Peyer's patch (tissue), 4 donors: ENCODE measurements at regions not wholly inside any gene's neighbourhood (a gene's known extent, or its start where the extent isn't known, plus 50 kb on each side); places are given as distances from the start of the nearest gene placed in this dataset.

ENCODE experiments used
- DNase-seq, 3 donors: peaks; one replicate each; pipeline ENCODE4 v3.0.0-alpha.2; 2017 to 2019
- H3K27ac ChIP-seq, 4 donors: fragments of 200-600 bp; sonication (generic); one replicate each; pipeline ENCODE4 v1.5.1; 2016 to 2019
- H3K27me3 ChIP-seq, 2 donors: fragments of 200-600 bp; sonication (generic); one replicate each; pipeline ENCODE4 v1.5.1; 2019
- H3K36me3 ChIP-seq, 3 donors: fragments of 200-600 bp; sonication (generic); one replicate each; pipeline ENCODE4 v1.5.1; 2016 to 2019
- H3K4me1 ChIP-seq, 4 donors: fragments of 200-600 bp; sonication (generic); one replicate each; pipeline ENCODE4 v1.5.1; 2016 to 2019
- H3K4me3 ChIP-seq, 4 donors: fragments of 200-600 bp; sonication (generic); 1 replicate in 3 of 4; 2 replicates in 1 of 4; pipeline ENCODE4 v1.5.1; 2016 to 2019; ENCODE audit warnings: mild to moderate bottlenecking in 1 of 4
- H3K9me3 ChIP-seq, 4 donors: fragments of 200-600 bp; sonication (generic); one replicate each; pipeline ENCODE4 v1.5.1; 2016 to 2019; ENCODE audit warnings: mild to moderate bottlenecking in 1 of 4
- POLR2A ChIP-seq, 2 donors: fragments of 450-650 bp; IDR thresholded peaks; one replicate each; pipeline ENCODE4 v1.5.1; 2017; ENCODE audit warnings: antibody characterized with exemption in 2 of 2, mild to moderate bottlenecking in 2 of 2, moderate library complexity in 2 of 2
- TF ChIP-seq, protein P1 (sequence below), 6 experiments: fragments of 450-650 bp in 4 of 6; fragments of 200-600 bp in 2 of 6; sonication (generic) in 1 of 6; IDR thresholded peaks; one replicate each; pipeline ENCODE4 v1.5.1; 2017 to 2019; ENCODE audit warnings: antibody characterized with exemption in 6 of 6, mild to moderate bottlenecking in 3 of 6, moderate library complexity in 1 of 6

- no peak for DNase-seq
- no peak overlapping the region for H3K4me3 ChIP-seq
- H3K27me3 ChIP-seq = no peaks in the 10 kb centered on the region
- TF ChIP-seq POLR2A (IDR thresholded peaks at IDR 0.05) = no peak
- H3K4me1 ChIP-seq = no peaks in the 10 kb centered on the region
- no peak overlapping the region for H3K27ac ChIP-seq
- H3K36me3 ChIP-seq = no peaks in the 10 kb centered on the region
- no peaks in the 10 kb centered on the region for H3K9me3 ChIP-seq
These were observed 497.0 kb upstream of the TUSC1 start for GRCh38 chr9:26175264-26175663.

- H3K4me1 ChIP-seq = no peaks in the 10 kb centered on the region
- TF ChIP-seq, protein P1, sequence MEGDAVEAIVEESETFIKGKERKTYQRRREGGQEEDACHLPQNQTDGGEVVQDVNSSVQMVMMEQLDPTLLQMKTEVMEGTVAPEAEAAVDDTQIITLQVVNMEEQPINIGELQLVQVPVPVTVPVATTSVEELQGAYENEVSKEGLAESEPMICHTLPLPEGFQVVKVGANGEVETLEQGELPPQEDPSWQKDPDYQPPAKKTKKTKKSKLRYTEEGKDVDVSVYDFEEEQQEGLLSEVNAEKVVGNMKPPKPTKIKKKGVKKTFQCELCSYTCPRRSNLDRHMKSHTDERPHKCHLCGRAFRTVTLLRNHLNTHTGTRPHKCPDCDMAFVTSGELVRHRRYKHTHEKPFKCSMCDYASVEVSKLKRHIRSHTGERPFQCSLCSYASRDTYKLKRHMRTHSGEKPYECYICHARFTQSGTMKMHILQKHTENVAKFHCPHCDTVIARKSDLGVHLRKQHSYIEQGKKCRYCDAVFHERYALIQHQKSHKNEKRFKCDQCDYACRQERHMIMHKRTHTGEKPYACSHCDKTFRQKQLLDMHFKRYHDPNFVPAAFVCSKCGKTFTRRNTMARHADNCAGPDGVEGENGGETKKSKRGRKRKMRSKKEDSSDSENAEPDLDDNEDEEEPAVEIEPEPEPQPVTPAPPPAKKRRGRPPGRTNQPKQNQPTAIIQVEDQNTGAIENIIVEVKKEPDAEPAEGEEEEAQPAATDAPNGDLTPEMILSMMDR (IDR thresholded peaks at IDR 0.05) = no peak
- TF ChIP-seq POLR2A (IDR thresholded peaks at IDR 0.05) = no peak
- no peaks in the 10 kb centered on the region for H3K9me3 ChIP-seq
- DNase-seq = no peak
- H3K27ac ChIP-seq = no peak overlapping the region
- H3K4me3 ChIP-seq = no peak overlapping the region
- H3K36me3 ChIP-seq = no peaks in the 10 kb centered on the region
- no peaks in the 10 kb centered on the region for H3K27me3 ChIP-seq
These were observed 494.1 kb upstream of the TUSC1 start for GRCh38 chr9:26172301-26172700.

- H3K4me1 ChIP-seq = no peaks in the 10 kb centered on the region
- TF ChIP-seq, protein P1 (IDR thresholded peaks at IDR 0.05) = no peak
- no peak for TF ChIP-seq POLR2A (IDR thresholded peaks at IDR 0.05)
- no peaks in the 10 kb centered on the region for H3K36me3 ChIP-seq
- DNase-seq = no peak
- no peak overlapping the region for H3K27ac ChIP-seq
- no peak overlapping the region for H3K4me3 ChIP-seq
- H3K27me3 ChIP-seq = no peaks in the 10 kb centered on the region
- no peaks in the 10 kb centered on the region for H3K9me3 ChIP-seq
These were observed 493.4 kb upstream of the TUSC1 start for GRCh38 chr9:26171691-26172090.

DNA sequence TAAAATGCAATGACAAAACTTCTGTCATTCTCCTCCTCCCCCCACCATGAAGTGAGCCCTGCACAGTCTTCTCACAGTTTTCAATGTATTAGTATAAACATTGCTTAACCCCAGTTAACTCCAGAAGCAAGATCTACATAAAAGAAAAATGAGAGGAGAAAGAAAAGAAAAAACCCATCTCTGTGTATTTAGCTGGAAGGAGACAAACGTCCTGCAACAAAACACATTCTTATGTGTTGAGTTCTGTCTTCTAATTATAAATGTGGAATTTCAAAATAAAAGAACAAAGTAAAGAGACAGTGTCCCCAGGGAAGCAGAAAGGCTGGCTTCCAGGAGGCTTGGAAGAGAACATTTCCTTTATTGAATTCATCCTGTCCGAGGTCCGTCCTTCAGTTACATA lies 491.9 kb upstream of the TUSC1 start:
- H3K27ac ChIP-seq = no peak overlapping the region
- no peak for TF ChIP-seq POLR2A (IDR thresholded peaks at IDR 0.05)
- TF ChIP-seq, protein P1 (IDR thresholded peaks at IDR 0.05) = no peak
- DNase-seq = no peak
- no peaks in the 10 kb centered on the region for H3K9me3 ChIP-seq
- H3K36me3 ChIP-seq = no peaks in the 10 kb centered on the region
- H3K4me3 ChIP-seq = no peak overlapping the region
- no peaks in the 10 kb centered on the region for H3K4me1 ChIP-seq
- no peaks in the 10 kb centered on the region for H3K27me3 ChIP-seq

- H3K36me3 ChIP-seq = no peaks in the 10 kb centered on the region
- DNase-seq = no peak
- H3K27ac ChIP-seq = no peak overlapping the region
- H3K4me1 ChIP-seq = no peaks in the 10 kb centered on the region
- H3K27me3 ChIP-seq = no peaks in the 10 kb centered on the region
- H3K9me3 ChIP-seq = no peaks in the 10 kb centered on the region
- no peak overlapping the region for H3K4me3 ChIP-seq
- TF ChIP-seq POLR2A (IDR thresholded peaks at IDR 0.05) = no peak
- TF ChIP-seq, protein P1 (IDR thresholded peaks at IDR 0.05) = no peak
These were observed 491.5 kb upstream of the TUSC1 start for GRCh38 chr9:26169708-26170107.

GRCh38 chr9:26166537-26166936 lies 488.3 kb upstream of the TUSC1 start:
- Histone ChIP-seq H3K4me1 (no peaks in the 10 kb centered on the region), H3K27ac (no peak overlapping the region), H3K4me3 (no peak overlapping the region), H3K27me3 (no peaks in the 10 kb centered on the region), H3K36me3 (no peaks in the 10 kb centered on the region), H3K9me3 (no peaks in the 10 kb centered on the region)
- DNase-seq = no peak
- no peak for TF ChIP-seq POLR2A (IDR thresholded peaks at IDR 0.05)
- TF ChIP-seq, protein P1 (IDR thresholded peaks at IDR 0.05) = no peak
